ENCODE measurements at regions not wholly inside any gene's neighbourhood (a gene's known extent, or its start where the extent isn't known, plus 50 kb on each side); places are given as distances from the start of the nearest gene placed in this dataset.
"Not testable (repeated sequence)": the region's sequence is repeated elsewhere in the genome, so short reads cannot be mapped to it uniquely, and the experiment has no call there.

DNA sequence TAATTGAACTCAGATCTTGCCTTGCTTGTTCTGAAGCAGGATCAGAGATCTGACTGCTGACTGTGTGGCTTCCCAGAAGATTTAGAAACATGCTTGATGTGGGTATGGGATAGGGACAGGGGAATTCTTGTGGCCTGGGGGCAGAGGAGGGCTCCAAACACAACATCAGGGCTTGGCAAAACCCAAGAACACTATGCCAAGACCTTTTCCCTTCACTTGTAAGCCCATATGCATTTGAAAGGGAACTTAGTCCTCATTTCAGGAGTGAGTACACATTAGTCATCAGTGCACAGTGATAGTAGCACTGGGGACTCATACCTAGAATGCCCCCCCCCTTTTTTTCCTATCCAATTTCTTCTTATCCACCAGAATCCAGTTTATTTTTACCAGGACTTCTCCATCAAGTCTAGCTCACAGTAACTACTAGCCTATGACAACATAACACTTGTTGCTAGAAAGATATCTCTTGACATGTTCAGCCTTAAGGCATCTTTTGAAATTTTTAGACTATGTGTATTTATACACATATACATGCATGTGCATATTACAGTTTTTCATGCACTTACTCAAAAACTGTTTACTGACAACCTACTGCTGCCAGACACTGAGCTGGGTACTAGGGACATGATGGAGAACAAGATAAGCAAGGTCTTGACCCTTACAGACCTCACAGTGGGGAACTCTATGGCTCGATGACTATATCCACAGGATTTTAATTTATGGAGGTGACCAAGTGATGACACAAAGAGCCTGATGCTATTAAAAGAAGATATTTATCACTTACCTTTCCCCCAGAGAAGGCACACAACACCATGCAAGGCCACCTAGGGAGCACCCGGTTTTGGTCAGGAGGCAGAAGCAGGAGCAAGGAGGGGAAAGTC, 158.3 kb upstream of the MAP3K1 start:
- DNase-seq: no peak

DNA sequence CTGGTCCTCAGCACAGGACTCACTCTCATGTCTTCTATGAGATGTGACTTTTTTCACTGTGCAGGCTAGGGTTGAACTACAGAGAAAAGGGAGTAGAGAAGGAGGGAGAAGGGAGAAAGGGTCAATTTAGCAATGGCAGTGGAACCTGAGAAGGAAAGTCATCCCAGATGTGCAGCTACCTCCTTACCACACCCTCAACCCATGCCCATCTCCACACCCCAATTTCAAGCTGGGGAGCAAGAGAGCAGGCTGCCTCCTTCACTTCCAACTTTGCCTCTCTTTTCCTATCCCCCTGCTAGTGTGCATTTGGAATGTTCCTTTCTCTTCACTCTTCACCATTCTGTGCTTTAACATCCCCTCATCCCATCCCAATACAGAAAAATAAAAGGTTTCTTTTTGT, 163.5 kb upstream of the MAP3K1 start:
- DNase-seq: no peak

DNA sequence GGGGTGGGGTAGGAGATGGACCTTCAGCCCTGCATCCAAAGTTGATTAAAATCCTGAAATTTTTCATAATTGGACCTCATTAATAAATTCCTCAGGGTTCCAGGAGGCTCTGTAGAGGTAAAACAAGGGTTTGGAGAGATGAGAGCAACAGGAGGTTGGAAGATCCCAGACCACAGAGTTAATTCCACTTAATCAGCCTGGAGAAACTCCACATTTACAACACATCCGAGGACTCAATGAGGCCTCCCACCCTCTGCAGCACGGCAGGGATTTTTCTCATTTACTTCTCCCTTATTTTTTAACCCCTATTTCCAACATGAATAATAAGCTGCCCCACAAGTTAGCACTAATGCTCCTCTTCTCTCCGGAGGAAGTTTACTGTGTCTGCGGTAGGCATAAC, 165.0 kb upstream of the MAP3K1 start:
- DNase-seq: no peak

DNA sequence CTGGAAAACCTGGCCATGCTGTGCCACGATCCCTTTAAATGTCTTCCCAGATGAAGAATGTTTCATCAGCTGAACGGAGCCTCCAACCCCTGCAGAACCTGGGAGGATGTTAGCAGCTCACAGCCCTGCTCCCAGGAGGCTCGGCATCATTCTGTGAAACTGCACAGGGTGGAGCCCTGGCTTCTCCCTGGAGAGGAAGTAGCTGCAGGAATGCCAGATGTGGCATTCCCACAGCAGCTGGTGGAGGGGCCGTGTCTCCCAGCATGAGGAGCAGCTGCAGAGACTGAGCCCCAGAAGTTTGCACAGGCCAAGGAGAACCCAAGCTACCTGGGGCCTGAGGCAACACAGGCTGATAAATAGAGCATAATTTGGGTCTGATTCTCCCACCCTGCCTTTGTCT, 165.8 kb upstream of the MAP3K1 start:
- DNase-seq: no peak

- no peak for DNase-seq
Observed at GRCh38 chr5:56648460-56649034, 166.8 kb upstream of the MAP3K1 start.

- no peak for DNase-seq
Observed at GRCh38 chr5:56647099-56647850, 168.1 kb upstream of the MAP3K1 start.

GRCh38 chr5:56641635-56642260, 173.6 kb upstream of the MAP3K1 start:
- no peak for DNase-seq

- no peak for DNase-seq
Observed at GRCh38 chr5:56640763-56641406, 174.5 kb upstream of the MAP3K1 start.

- DNase-seq: no peak
Observed at GRCh38 chr5:56639476-56639875, 175.9 kb upstream of the MAP3K1 start.

DNA sequence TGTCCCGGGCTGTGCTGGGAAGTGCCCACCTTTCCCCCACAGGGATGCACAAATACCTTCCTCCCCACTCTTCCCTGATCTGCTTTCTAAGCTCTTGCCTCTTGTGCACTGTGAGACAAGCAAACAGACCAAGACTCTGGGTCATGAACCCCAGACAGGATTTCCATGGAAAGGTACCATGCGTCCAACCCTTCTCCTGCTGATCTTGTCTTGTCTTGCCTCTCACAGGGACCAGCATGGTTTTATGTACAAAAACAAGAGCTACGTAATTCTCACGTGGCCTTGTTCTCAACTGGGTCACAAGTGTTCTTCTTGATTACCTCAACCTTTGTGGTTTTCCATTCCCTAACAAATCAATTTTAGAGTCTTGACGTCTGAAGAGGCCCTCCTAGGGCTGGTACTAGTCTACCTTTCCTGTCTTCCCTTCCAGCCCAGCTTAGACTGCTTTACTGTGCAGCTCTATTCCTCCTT, 176.5 kb upstream of the MAP3K1 start:
- no peak for DNase-seq

DNA sequence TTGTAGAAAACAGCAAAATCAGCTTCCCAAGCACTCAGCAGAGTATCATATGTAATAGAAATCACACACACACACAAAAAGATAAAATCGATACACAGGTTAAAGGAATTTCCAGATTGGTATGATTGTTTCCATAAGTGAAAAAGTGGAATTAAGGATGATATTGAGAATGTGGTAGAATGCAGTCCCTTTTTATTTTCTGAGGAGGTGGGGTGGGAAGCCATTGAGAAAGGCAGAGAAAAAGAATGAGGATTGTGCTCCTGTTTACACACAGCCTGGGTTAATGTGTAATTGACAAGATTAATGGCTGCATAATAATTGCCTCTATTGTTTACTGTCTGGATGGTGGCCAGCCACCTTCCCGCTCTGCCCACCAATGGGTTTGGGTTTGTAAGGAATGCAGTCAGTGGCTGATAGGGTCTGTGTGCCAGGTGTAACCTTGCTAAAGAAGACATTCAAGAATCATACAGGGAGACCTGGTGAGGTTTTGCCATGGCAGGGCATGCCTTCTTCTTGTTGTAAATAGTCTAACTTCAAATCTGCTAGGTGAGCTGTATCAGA, 177.2 kb upstream of the MAP3K1 start:
- DNase-seq: peak; percentile 54

GRCh38 chr5:56637321-56637920, 177.9 kb upstream of the MAP3K1 start:
- DNase-seq: no peak

DNA sequence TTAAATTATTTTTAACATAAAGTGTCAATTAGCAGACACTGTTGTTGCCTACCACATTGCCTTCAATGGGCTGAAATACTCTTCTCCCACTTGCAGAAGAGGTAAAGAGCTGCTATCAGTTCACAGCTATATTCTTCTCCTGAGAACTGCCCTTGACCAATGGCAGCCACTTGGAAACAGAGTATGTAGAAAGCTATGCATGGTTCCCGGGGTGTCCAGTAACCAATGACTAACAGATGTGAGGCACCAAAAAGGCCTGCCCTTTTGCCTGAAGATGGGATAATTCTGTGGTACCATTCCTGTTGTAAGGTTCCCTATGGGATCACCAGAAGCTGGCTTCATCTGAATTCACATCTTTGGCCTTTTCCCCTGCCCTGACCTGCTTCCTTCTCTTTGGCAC, 181.4 kb upstream of the MAP3K1 start:
- DNase-seq: no peak

GRCh38 chr5:56632939-56633338, 182.4 kb upstream of the MAP3K1 start:
- DNase-seq: no peak

DNA sequence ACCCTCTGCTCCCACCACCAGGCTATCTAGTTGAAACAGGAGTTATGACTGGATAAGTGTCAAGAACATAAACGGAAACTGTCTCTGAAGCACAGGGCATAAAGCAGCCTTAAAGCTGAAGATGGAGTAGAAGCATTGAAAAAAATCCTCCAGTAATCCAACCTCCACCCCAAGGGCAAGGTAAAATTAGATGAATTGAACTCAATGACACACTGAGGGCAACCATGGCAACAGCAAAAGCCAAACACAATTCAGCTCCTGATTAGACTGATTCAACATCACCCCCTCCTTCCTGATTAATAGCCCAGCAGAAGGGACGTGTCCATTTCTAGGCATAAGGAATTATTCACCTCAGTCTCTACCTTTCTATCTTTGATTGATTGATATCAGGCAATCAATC, 183.2 kb upstream of the MAP3K1 start:
- DNase-seq: no peak

DNA sequence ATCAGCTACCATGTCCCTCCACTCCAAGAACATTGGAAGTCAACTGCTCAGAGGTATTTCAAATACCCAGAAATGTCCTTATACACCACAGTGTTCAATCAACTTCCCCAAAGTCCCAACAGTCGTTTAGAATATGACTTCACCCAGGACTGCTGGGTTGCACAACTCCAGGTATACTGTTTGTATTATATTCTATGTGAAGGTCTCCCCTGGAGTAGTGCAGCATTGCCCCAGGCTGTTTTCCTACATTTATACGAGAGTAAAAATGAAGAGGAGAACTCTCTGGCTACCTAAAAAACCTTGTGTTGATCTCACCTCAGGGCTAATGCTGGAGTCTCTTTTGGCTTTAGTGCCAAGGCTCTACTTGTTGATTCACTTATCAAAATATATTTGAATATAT, 183.6 kb upstream of the MAP3K1 start:
- no peak for DNase-seq

DNA sequence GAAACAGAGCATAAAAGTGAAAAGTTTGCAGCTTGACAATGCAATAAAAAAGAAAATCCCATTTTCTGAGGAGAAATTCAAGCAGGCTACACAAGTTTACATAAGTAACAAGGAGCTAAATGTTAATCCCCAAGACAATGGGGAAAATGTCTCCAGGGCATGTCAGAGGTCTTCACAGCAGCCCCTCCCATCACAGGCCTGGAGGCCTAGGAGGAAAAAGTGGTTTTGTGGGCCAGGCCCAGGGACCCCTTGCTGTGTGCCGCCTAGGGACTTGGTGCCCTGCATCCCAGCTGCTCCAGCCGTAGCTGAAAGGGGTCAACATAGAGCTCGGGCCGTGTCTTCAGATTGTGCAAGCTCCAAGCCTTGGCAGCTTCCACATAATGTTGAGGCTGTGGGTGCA, 186.7 kb upstream of the MAP3K1 start:
- DNase-seq: not testable (repeated sequence)

DNA sequence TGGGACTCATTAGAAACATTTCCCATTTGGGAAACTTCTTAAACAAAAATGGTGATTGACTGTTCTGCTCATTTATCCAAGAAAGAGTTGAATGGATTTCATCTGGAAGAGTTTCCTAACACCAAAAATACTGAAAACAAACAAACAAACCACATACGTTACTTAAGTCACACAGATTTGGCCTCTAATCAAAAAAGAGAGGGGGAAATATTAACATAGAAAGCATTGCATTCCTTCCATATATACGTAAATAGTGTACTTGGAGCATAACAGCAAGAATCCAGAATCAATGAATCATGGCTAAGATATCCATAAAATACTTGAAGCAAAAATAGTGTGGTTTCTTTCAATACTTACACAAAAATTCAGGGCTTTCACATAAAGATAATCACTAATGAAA, 189.8 kb upstream of the MAP3K1 start:
- DNase-seq: no peak

DNA sequence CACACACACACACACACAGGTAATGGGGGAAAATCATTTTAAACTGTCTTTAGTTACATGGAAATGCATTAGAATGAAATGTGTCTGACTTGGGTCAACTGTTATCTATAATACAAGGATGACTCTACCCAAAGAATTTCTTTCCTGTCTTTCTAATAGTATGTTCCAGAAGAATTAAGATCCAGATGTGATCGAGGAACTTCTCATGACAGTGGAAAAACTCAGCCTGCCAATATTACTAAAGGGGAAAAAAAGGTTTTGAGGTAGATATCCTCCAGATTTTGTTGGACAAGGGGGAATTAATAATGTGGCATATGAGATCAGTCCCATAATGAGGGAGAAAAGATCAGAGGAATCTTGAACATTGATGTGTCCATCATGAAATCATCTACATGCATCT, 190.6 kb upstream of the MAP3K1 start:
- DNase-seq: no peak

- no peak for DNase-seq
Observed at GRCh38 chr5:56622141-56622540, 193.2 kb upstream of the MAP3K1 start.

GRCh38 chr5:56620903-56621677, 194.3 kb upstream of the MAP3K1 start:
- no peak for DNase-seq
